ENCODE measurements at regions not wholly inside any gene's neighbourhood (a gene's known extent, or its start where the extent isn't known, plus 50 kb on each side); places are given as distances from the start of the nearest gene placed in this dataset.

DNA sequence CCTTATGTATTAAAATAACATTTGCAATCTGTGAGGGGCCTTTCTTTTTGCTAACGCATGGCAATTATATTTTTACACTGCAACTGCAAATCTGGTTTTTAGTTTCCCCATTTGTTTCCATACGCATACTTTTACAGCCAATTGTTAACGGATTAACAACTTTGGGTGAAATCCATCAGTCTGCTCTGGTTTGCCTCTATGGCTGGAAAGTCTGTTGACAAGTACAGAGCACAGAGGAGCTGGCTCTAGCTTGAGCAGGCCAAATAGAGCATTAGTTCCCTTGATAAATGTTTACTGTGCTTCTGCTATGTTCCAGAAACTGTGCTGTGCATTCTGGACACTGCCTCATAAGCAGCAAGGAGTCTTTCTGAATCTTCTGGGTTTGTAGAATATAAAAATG, 400.4 kb upstream of the KIF2A start:
- no peak for DNase-seq (ENCODE audit: low read depth)

DNA sequence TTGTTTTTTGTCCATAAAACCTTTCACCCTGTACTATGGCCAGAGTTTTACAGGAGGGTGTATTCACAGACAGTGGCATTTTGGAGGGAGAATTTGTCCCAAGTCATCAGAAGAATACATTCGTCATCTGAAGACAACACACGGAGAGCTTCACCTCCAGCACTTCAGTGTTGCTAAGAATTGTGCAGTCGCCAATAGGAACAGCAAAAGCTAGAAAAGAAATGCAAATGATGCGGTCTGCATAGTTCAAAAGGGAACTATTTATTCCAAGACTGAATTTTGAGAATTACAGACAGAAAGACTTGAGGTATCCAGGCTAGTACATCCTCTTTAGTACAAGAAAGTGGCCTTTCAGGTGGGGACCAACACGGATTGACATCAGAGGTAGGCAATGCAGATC, 399.2 kb upstream of the KIF2A start:
- DNase-seq (ENCODE audit: low read depth), result no peak

DNA sequence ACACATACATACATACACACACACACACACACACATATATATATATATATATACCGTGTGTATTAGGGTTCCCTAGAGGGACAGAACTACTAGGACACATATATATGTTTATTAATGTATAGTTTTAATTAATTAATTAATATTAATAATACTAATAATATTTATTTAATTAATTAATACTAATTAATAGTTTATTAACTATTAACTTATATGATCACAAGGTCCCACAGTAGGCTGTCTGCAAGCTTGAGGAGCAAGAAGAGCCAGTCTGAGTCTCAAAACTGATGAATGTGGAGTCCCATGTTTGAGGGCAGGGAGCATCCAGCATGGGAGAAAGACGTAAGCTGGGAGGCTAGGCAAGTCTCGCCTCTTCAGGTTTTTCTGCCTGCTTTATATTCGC, 398.0 kb upstream of the KIF2A start:
- DNase-seq (ENCODE audit: low read depth), result no peak

DNA sequence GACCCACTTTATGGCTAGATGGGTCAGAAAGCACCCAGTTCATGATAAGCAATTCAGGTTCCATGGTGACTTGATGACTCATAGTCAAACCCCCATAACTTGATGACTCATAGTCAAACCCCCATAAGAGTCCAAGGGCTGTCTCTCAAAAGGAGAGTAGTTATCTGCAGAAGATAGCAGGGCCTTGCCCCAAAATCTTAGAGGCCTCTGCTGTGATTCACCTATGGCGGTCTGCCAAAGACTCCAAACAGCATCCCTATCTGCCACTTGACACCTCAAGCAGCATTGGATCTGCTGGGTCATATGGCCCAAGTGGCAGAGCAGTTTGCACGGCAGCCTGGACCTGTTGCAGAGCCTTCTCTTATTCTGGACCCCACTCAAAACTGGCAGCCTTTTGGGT, 395.2 kb upstream of the KIF2A start:
- DNase-seq (ENCODE audit: low read depth), result no peak

DNA sequence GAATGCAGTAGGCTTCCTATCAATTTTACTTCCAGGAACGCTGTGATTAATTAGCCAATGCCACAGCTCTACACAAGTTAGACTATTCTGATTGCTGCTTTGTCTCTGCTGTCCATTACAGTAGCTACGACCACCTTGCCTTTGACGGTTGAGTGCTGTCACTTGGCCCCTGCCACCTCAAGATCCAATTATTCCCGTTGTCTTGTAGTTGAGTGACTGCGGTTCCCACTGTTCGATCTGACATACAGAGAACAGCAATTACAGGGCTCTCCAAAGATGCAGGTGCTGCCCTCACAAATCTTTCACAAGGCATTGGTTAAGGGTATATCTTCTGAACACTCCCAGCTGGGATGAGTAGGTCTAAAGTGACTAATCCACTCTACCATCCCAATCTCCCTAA, 393.4 kb upstream of the KIF2A start:
- no peak for DNase-seq (ENCODE audit: low read depth)

DNA sequence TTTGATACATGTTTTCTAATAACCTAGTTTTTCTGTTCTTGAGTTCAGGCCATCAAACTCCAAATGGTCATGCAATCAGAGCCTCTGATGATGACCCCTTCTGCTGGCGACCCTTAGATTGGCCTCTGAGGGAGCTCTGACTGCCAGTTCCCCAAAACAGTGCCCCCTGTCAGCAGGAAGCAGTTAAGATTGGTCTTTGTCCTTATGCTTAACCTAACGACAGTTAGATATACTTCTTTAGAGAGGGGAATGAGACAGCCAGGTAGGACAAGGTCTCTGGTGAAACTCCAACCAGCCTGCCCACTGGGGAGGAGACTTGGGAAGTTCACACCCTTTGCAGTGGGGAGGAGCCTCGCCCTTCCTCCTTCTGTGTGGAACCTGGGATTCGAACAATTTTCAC, 390.4 kb upstream of the KIF2A start:
- DNase-seq (ENCODE audit: low read depth), result no peak

DNA sequence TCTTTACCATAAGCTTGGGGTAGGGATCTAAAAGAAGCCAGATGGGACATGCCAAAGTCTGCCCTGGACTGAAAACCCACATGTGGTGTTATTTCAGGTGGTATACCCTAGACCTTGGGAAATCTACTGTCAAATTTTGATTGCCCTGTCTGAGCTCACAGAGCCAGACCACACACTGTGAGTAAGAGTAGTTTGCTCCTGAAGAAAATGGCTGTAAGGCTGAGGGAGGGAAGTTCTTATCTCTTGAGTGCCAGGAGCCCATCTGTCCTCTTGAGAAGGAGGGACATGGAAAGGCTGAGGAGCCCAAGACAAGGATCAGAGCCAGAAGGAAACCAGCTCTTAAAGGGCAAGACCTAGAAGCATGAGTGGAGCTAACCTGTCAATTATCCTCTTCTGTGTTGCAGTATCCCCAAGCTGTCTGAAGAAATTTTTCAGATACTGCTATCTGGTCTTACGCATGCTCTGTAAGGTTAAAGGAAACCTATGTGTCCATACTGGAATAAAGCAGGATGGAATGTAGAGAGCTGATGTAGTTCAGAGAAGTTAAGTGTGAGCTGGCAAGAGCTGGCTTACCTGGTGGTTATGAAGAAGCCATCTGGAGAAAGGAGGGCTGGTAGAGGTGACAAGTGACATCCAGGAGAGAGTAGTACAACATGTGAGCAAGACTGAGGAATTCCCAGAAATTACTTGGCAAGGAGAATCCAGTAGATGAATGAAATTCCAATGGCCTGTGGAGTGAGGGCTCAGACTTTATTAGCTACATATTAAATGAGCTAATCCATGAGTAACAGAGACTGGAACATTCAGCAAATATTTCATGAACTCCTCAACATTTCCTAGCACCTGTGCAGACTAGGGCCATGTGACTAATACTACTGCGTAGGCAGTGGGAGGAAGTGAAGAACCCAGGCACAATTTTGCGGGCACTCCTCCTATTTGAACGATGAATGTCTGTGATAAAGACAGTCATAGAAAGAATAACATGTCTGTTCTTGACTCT, 389.1 kb upstream of the KIF2A start:
- DNase-seq (ENCODE audit: low read depth), result peak; percentile 15

DNA sequence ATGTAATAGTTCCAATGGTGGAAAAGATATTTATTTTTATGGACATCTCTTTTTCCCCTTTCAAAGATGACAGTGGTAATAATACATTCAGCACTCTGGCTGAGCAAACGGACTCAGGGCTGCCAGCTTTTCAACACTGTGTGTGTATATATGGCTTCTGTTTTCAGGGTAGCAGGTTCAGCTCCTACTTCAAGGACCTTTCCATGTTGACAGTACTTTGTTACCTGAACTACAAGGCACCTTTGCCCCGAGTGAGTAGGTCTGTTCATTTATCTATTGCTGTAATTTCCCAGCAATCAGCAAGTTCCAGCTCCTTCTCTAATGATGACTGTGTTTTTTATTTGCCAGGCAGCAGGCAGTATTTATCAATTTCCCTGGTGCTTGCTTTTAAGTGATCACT, 387.4 kb upstream of the KIF2A start:
- DNase-seq (ENCODE audit: low read depth), result no peak

DNA sequence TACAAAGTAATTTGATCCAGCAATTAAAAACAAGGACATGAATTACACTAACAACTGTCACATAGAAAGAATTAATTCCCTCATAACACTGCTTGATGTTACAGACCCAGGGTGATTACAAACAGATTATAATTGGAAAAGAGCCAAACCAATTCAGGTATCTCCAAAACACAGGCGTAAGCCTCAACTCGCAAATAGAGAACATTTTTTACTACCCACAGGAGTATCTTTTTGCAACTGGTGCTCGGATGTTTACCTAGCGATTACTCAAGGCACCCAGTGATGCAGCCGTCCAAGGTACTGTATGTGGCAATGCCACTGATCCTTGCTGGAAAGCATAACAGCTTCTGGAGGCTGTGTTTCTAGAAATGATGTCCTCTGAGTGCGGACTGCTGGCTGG, 386.1 kb upstream of the KIF2A start:
- DNase-seq (ENCODE audit: low read depth), result no peak

DNA sequence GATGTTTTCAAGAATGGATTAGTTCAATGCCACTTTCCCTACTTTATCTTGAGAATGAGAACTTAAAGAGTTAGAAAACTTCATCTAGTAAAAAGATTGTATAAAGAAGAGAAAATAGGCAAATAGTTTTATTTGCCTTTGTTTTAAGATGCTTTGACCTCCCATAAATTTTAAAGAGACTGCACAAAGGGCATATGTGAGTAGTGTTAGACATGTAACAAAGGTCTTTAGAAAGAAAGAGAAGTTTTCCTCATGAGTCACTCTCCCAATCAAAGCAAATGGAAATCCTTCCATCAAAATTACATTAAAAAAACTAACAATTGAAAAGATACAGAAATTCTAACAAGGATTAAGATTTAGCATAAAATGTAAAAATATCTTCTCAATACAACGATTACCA, 381.8 kb upstream of the KIF2A start:
- no peak for DNase-seq (ENCODE audit: low read depth)

DNA sequence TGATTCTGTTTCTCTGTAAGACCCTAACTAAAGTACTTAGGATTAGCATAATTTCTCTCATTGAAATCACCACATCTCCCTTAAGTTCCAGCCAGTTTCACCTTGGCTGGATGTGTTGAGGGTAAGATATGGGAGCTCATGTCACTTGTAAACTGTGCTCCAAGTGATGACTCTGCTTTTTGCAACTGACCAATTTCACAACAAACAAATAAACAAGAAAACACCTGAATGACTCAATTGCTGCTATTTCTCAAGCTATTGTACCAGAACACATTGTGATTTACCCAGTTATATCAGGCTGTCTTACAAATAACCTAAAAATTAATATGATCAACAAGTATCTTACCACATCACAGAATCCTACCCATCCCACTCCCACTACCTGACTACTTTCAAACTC, 379.1 kb upstream of the KIF2A start:
- no peak for DNase-seq (ENCODE audit: low read depth)

DNA sequence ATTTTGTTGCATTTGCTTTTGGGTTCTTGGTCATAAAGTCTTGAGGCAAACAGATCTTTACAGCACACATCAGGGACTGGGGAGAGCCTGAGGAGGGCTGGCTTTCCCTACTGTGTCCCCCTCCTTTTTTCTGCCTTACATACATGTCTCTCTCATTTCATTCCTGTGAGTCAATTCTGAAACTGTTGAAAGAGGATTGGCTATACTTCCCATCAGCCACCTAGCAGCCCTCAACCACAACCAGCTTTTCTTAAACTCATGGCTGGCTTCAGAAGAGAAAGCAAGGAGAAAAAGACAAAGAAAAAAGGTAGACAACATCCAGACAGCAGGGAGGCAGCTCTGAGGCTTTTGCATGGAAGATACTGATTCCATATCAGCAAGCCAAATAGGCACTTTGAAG, 374.8 kb upstream of the KIF2A start:
- DNase-seq (ENCODE audit: low read depth), result no peak

DNA sequence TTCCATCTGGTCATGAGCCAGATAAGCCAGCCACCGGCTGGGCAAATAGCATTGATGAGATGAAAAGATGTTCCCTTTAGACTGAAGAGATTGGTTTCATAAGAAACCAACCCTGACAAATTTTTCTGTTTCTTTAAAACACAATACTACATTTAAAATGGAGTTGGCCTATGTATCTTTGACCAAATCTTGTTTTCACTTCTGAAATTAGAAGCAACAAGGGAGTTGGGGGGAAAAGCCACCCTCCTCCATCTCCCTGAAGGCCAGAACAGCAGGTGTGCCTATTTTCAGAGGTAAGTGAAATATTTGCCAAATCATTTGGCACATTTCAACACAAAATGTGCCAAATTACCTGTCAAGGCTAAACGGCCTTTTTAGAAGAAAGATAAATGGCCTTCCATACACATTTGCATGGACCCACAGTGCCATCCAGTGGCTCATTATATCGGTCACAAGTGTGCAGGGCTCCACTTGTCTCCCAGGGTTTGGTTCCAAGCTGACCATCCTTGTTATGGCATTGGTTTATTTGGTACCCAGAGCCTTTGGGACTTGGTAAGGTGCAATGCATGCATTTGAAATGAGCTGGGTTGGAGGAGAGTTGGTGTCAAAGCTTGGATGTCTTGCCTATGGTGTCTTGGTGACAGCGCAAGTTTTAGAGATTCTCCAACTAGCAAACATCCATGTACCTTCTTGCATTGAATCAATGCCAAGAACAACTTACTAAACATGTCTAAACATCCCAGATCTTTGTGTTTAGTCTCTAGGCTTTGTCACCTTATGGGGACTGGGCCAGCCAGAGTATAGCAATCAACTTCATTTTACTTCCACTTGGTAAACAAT, 372.0 kb upstream of the KIF2A start:
- peak; percentile 57 for DNase-seq (ENCODE audit: low read depth)

DNA sequence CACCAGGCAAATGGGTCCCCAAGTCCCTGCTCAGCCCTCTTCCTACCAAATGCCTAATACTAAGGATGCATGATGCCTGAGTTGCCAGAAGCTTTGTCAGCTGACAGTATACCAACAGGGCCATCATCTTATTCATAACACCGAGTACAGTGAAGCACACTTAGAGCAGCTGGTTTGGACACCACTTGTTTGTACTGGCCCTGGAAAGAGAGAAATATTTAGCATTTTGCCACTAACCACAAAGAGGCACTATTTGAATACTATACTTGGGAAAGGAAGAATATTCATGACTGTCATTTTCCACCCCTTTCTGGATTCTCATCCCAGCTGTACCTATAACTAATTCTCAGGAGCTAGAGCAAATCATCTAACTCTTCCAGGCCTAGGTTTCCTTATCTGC, 364.4 kb upstream of the KIF2A start:
- no peak for DNase-seq (ENCODE audit: low read depth)

DNA sequence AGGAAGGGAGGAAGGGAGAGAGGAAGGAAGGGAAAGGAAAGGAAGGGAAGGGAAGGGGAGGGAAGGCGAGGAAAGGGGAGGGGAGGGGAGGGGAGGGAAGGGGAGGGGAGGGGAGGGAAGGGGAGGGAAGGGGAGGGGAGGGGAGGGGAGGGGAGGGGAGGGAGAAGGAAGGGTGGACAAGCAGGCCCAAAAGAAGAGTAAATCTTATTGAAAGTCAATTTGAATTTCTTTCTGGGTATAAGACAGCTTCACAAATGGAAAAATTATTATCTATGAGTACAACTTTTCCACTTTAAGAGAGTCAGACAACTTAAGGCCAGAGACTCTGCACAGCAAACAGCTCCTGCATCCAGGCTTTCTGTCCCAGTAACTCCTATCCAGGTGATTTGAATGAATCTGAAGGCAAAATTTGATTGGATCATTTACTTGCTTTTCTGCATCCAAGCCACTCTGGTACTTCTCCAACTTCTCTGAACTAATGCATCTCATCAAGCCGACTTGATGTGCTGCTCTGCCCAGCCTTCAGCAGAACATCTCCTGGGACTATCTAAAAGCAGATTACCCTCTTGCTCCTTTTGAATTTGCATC, 363.4 kb upstream of the KIF2A start:
- DNase-seq (ENCODE audit: low read depth), result no peak

DNA sequence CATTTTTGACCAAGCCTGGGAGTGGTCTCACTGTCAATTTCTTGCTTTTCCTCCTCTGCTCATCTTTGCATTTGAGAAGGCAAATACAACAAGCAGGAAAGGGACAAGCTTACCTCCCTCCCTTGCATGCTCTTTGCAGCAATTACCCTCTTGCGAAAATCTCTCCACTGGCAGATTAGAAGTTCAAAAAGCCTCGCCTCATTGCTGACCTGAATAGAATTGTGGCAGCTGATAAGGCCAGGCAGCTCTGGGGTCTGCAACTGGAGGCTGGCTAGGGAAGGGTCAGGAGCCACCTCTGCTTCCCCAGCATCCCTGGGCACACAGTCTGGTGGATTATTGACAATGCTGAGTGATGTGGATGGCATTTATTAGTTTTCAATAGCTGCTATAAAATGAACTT, 362.3 kb upstream of the KIF2A start:
- DNase-seq (ENCODE audit: low read depth), result no peak

DNA sequence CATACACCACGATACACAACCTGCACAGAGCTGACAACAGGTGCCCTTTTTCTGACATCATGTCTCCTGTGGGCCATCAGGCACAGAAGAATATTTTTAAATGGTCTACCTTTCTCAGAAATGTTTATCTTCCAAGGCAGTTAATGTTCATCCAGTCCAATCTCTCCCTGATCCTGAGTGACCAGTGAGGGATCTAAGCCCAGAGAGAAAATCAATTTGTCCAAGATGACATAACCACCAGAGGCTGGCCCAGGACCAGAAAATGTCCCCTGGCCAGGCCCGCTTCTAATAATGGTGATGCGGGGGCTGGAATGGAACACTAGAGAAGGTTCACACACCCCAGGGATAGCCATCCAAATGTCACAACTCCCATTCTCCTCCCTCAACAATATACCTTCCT, 357.9 kb upstream of the KIF2A start:
- DNase-seq (ENCODE audit: low read depth), result no peak

DNA sequence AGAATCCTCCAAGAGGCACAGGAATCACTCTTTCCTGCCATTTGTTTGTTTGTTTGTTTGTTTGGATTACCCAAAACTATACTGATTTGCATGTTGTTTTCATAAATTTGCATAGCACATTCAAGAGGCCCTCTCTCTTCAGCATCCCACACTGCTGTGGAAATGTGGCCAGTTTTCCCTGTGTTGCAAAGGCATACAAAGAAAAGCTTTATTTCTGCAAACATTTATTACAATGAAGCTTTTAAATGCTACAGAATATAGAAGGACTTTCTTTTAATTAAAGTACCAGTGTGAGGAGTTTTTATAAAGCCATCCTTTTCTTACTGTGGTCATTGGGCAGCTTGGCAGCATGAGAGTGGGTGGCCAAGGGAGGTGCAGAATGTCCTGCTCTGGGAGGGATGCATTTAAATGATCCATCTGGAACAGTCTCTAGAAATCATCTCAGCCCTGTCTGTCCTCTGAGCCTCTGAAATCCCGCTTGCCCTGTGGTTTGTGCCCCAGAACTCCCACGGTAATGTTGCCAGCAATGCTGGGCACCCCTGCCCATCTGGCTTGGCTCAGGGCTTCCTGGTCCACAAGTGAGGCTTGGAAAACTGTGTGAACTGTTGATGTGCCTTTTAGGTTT, 356.8 kb upstream of the KIF2A start:
- no peak for DNase-seq (ENCODE audit: low read depth)

DNA sequence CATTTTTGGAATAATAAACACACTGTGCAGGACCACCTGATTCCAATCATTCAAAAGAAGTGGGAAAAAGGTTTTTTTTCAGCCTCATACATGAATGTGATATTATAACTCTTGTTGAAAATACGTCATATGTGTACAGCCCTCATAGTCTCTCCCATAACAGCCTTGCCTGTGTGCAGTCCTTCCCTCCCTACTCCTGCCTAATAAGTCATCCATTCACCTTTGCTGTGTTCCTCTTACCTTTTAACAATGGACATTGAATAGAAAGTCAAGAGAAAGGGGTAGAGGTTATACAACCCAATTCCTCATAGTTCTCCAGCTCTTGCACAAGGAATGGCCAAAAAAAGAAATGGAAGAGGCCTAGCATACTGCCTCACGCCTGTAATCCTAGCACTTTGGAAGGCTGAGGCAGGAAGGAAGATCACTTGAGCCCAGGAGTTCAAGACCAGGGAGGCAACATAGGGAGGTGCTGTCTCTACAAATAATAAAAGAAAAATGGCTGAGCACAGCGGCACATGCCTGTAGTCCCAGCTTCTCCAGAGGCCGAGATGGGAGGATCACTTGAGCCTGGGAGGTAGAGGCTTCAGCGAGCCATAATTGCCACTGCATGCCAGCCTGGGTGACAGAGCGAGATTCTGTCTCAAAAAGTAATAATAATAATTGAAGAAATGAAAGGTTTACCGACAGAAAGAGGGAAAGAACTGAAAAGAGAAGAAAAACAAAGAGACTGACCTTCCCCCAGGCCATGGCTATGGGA, 356.1 kb upstream of the KIF2A start:
- no peak for DNase-seq (ENCODE audit: low read depth)

DNA sequence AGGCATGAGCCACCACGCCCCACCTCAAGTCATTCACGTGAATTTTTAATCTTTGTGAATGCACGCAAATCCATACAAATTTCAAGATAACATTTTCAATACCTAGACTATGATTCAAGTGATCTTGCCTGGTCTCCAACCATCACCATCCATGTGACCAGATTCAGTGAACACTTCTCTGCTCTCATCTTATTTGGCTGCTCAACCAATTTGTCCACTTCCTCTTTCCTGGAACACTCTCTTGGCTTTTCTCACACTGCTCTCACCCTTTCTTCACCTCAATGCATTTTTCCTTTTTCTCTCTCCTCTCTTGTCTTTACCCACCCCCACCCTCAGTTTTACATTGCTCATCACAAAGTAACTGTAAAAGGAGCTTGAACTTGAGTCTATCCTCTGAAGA, 354.7 kb upstream of the KIF2A start:
- DNase-seq (ENCODE audit: low read depth), result no peak

DNA sequence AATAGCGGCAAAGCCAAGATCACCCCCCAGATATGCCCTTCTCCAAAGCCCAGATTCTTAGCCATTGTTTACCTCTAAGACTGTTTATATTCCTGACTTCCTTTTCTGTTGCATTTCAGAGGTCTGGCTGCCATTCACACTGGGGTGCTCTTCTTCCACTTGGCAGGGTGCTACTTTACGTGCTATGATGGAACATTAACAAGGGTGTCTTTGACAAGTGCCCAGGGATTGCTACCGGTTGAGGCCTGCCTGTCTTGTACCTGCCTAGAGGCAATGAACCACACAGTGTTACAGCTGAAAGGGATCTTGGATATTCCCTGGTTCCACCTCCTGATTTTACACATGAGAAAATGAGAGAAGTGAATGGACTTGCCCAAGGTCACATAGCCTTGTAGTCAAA, 352.1 kb upstream of the KIF2A start:
- no peak for DNase-seq (ENCODE audit: low read depth)

DNA sequence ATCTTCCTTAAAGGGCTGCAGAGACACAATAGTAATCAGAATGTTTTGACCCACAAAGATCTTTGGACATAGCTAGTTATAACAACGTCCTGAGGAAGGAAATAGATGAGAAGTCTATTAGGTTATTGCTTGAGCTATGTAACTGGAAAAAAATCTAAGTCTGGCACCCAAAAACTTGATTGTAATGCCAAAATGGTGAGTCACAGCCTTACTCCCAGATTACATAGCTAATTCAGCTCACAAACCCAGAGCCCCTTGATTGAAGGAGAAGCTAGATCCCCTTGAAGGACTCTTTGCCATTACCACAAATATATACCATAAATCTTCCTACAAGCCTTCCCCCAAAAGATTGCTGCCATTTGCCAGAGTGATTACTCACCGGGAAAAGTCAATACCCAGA, 341.8 kb upstream of the KIF2A start:
- DNase-seq (ENCODE audit: low read depth), result peak; percentile 15

All from ELR (cell line).